C4-2B (cell line): ENCODE measurements at regions not wholly inside any gene's neighbourhood (a gene's known extent, or its start where the extent isn't known, plus 50 kb on each side); places are given as distances from the start of the nearest gene placed in this dataset.

ENCODE experiments used
- H3K27ac ChIP-seq: fragments of 450-650 bp; 2 replicates; pipeline ENCODE4 v1.5.1; 2017
- ZFX ChIP-seq: fragments of 450-650 bp; IDR thresholded peaks from 2 replicates; pipeline ENCODE4 v1.6.1; 2017
- TF ChIP-seq, protein P1 (sequence below): fragments of 450-650 bp; conservative IDR thresholded peaks from 2 replicates; pipeline ENCODE4 v1.5.1; 2017; ENCODE audit warnings: mild to moderate bottlenecking

DNA sequence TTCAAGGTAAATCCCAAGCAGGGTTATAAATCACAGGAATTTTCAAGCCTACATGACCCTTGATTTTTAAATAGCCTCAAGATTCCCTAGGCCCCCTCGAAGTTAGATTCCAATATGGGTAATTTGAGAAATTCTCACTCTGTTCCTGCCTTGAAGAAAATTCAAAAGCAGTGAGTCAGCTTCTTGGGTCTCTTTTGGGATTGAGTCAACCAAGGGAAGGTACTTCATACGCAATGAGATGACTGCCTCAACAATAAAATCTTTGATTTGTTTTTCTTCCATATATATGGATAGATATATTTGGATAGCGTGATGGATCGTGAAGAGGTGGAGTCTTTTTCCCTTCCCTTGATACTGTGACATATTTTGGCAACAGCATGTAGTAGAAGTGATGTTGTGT lies 180.4 kb upstream of the ATP2B1 start:
- no peak overlapping the region for H3K27ac ChIP-seq
- TF ChIP-seq ZFX = no peak
- TF ChIP-seq, protein P1, sequence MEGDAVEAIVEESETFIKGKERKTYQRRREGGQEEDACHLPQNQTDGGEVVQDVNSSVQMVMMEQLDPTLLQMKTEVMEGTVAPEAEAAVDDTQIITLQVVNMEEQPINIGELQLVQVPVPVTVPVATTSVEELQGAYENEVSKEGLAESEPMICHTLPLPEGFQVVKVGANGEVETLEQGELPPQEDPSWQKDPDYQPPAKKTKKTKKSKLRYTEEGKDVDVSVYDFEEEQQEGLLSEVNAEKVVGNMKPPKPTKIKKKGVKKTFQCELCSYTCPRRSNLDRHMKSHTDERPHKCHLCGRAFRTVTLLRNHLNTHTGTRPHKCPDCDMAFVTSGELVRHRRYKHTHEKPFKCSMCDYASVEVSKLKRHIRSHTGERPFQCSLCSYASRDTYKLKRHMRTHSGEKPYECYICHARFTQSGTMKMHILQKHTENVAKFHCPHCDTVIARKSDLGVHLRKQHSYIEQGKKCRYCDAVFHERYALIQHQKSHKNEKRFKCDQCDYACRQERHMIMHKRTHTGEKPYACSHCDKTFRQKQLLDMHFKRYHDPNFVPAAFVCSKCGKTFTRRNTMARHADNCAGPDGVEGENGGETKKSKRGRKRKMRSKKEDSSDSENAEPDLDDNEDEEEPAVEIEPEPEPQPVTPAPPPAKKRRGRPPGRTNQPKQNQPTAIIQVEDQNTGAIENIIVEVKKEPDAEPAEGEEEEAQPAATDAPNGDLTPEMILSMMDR = no peak

DNA sequence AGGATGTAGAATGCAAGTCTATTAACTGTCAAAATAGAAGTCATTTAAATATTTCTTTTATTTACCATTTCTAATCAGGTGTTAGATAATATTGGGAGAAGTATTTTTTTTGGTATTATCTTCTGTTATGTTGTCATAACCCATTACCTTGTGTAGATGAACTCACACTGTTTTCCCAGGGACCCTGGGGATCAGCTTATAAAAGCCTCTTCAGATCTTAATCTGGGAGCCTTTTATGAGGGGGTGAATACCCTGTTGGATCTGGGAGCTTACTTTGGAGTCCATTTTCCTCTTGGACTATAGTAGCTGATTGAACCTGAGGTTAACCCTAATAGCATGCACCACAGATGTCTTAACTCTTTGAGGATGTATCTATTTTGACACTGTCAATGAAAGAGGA lies 176.3 kb upstream of the ATP2B1 start:
- no peak overlapping the region for H3K27ac ChIP-seq
- TF ChIP-seq, protein P1 = no peak
- no peak for TF ChIP-seq ZFX

DNA sequence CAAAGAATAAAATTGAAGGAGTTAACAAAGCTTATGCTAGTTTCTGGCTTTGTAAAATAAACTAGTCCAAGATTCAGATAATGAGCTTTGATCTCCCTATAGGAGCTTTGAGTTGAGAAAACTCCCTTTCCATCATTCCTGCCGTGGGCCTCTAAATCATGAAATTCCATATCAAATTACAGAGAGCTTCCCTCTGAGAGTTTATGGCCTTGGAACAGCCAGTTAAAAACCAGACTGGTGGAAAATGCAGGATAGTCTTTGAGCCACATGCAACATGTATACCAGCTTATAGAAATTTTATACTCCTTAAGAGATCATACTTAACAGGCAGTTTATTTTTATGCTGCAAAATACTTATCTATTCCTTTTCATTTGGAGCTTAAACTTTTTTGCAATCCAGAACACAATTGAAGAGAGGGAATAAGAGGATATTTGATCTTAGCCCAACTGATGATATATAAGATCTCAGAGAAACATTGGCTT lies 175.8 kb upstream of the ATP2B1 start:
- no peak overlapping the region for H3K27ac ChIP-seq

DNA sequence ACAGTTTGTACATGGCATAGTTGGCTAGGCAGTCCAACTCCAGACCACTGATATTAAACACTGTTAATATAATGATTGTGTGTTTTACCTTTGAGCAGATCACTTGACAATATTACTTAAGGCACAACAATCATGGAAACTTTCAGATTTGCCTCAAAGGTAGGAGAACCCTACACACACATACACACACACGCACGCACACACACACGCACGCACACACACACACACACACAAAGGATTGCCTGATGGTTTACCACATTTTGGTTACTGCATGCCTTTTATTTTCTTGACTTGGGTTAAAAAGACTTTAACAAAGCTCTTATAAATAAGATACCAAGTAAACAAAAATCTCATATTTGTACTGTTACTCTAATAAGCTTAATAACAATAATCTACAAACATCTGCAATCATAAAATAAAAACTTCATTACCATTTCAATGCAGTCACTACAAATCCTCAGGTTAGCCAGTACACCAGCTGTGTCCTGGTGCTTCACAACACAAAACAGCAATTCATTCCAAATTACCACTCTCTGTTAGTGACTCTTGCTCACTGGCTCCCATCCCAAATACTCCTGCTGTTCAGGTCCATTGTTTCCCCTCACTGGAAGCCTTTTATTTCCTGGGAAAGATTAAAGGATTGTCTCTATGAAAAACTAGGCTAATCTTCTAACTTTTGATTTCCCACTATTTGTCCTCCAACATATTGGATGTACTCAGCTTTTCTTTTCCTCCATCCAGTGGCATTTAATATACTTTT lies 175.2 kb upstream of the ATP2B1 start:
- H3K27ac ChIP-seq = no peak overlapping the region
- TF ChIP-seq, protein P1 = no peak
- no peak for TF ChIP-seq ZFX

More for the DNA sequence above, 175.8 kb upstream of the ATP2B1 start:
- no peak for TF ChIP-seq ZFX
- TF ChIP-seq, protein P1 = no peak

DNA sequence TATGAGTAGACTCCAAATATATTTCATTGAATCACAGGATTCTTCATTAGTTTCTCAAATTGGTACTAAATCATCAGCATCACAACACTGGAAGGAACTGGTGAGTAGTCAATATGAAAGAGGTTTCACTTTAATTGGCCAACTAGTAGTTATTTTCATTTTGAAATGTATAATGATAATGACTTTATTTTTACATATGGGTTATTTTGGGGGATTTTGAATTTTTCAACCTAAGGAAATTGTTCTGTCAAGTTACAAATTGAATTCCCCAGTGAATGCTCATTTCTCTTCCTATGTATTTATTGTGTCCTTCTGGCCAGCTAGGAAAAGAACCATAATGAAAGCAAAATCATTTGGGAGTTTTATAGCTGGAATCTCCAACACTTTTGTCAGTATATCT lies 174.2 kb upstream of the ATP2B1 start:
- no peak overlapping the region for H3K27ac ChIP-seq
- TF ChIP-seq, protein P1 = no peak
- TF ChIP-seq ZFX = no peak

DNA sequence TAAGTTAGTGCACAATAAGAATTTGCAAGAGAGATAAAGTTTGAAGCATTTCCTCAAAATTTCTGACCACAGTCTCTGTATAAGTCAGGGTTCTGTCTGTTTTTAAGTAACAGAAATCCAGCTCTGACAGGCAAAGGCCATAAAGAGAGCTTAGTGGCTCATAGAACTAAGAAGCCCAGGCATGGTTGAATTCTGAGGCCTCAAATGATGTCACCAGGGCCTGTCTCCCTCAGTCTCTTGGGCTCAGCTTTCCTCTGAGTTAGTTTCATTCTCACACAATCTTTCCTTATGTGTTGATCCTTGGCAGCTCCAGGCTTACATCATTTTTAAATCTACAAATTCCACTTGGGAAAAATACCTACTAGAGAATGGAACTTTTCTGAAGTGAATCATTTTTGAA lies 173.4 kb upstream of the ATP2B1 start:
- no peak overlapping the region for H3K27ac ChIP-seq
- TF ChIP-seq, protein P1 = no peak
- TF ChIP-seq ZFX = no peak

DNA sequence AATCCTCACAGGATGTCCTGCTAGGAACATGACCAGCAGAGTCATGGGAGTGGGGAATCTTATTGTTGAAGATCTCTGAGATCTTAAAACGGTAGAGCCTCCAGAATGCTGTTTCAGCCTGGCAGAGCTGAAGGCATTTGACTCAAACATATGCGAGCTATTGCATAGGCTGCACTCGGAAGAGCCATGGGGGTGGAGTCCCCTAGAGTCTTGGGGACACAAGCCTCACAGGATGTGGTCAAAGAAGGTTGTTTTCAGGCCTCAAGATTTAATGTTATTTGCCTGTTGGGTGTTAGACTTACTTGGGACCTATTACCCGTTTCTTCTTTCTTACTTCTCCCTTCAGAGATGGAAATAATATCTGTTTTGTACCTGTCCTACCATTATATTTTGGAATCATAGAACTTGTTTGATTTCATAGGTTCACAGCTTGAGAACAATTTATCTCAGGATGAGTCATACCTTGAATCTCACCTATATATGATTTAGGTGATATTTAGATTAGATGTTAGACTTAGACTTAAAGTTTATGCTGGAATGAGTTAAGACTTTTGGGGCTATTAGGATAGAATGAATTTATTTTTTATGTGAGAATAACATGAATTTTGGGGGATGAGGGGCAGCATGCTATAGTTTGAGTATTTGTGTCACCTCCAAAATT lies 172.2 kb upstream of the ATP2B1 start:
- H3K27ac ChIP-seq = no peak overlapping the region

More for the DNA sequence above, 172.2 kb upstream of the ATP2B1 start:
- TF ChIP-seq, protein P1 = no peak
- no peak for TF ChIP-seq ZFX
